Vagina (tissue), 2 donors: ENCODE measurements at regions not wholly inside any gene's neighbourhood (a gene's known extent, or its start where the extent isn't known, plus 50 kb on each side); places are given as distances from the start of the nearest gene placed in this dataset.

Experiments used
- DNase-seq, 2 donors: peaks; one replicate each; pipeline ENCODE4 v3.0.0-alpha.2; 2017; ENCODE audit errors: extremely low spot score in 2 of 2
- H3K27ac ChIP-seq: fragments of 200-600 bp; sonication (generic); one replicate; pipeline ENCODE4 v1.5.1; 2019
- H3K27me3 ChIP-seq: fragments of 200-600 bp; sonication (generic); one replicate; pipeline ENCODE4 v1.5.1; 2019
- H3K36me3 ChIP-seq, 2 donors: fragments of 200-600 bp; sonication (generic); one replicate each; pipeline ENCODE4 v1.5.1; 2017 to 2019
- H3K4me1 ChIP-seq: fragments of 200-600 bp; sonication (generic); one replicate; pipeline ENCODE4 v1.5.1; 2019
- H3K4me3 ChIP-seq, 2 donors: fragments of 200-600 bp; sonication (generic); 1 replicate in 1 of 2; 2 replicates in 1 of 2; pipeline ENCODE4 v1.5.1; 2016 to 2019
- H3K9me3 ChIP-seq: fragments of 200-600 bp; sonication (generic); one replicate; pipeline ENCODE4 v1.5.1; 2019
- POLR2A ChIP-seq, 2 donors: fragments of 450-650 bp; IDR thresholded peaks; one replicate each; pipeline ENCODE4 v1.6.1; 2017; ENCODE audit warnings: antibody characterized with exemption in 2 of 2, mild to moderate bottlenecking in 2 of 2, moderate library complexity in 2 of 2
- POLR2AphosphoS5 ChIP-seq, 2 donors: sonication (generic); formaldehyde crosslinking; IDR thresholded peaks; one replicate each; pipeline ENCODE4 v1.9.0; 2017; ENCODE audit warnings: antibody characterized with exemption in 2 of 2, mild to moderate bottlenecking in 2 of 2, low read depth in 1 of 2; ENCODE audit not compliant: insufficient read depth in 1 of 2
- intact Hi-C: fragments of 100-400 bp; cut with DNase I; formaldehyde crosslinking; loops from one replicate; pipeline ENCODE4 v1.15.1; 2023
- TF ChIP-seq, protein P1 (sequence below), 3 experiments: fragments of 450-650 bp in 2 of 3; fragments of 200-600 bp in 1 of 3; sonication (generic) in 1 of 3; IDR thresholded peaks; one replicate each; pipeline ENCODE4 v1.5.1; 2017 to 2019; ENCODE audit warnings: antibody characterized with exemption in 3 of 3, mild to moderate bottlenecking in 2 of 3, moderate library complexity in 2 of 3

GRCh38 chr4:159496248-159496647, 393.4 kb downstream of the RAPGEF2 start:
- intact Hi-C loops: no loop called here

GRCh38 chr4:159497936-159498335, 395.1 kb downstream of the RAPGEF2 start:
- no peak for DNase-seq
- no peak overlapping the region for H3K27ac ChIP-seq
- H3K9me3 ChIP-seq: no peaks in the 10 kb centered on the region
- no peaks in the 10 kb centered on the region for H3K4me1 ChIP-seq
- intact Hi-C loops: no loop called here
- no peaks in the 10 kb centered on the region for H3K27me3 ChIP-seq
- no peak overlapping the region for H3K4me3 ChIP-seq
- TF ChIP-seq POLR2A (IDR thresholded peaks at IDR 0.05): no peak
- TF ChIP-seq, protein P1, sequence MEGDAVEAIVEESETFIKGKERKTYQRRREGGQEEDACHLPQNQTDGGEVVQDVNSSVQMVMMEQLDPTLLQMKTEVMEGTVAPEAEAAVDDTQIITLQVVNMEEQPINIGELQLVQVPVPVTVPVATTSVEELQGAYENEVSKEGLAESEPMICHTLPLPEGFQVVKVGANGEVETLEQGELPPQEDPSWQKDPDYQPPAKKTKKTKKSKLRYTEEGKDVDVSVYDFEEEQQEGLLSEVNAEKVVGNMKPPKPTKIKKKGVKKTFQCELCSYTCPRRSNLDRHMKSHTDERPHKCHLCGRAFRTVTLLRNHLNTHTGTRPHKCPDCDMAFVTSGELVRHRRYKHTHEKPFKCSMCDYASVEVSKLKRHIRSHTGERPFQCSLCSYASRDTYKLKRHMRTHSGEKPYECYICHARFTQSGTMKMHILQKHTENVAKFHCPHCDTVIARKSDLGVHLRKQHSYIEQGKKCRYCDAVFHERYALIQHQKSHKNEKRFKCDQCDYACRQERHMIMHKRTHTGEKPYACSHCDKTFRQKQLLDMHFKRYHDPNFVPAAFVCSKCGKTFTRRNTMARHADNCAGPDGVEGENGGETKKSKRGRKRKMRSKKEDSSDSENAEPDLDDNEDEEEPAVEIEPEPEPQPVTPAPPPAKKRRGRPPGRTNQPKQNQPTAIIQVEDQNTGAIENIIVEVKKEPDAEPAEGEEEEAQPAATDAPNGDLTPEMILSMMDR (IDR thresholded peaks at IDR 0.05): no peak
- H3K36me3 ChIP-seq: no peaks in the 10 kb centered on the region

More at GRCh38 chr4:159496248-159496647, 393.4 kb downstream of the RAPGEF2 start:
- DNase-seq: no peak
- Histone ChIP-seq H3K4me1 (no peaks in the 10 kb centered on the region), H3K9me3 (peaks cover 6% of the 10 kb centered on the region), H3K4me3 (no peak overlapping the region), H3K27ac (no peak overlapping the region), H3K36me3 (no peaks in the 10 kb centered on the region), H3K27me3 (no peaks in the 10 kb centered on the region)
- TF ChIP-seq, protein P1 (IDR thresholded peaks at IDR 0.05): no peak
- TF ChIP-seq POLR2AphosphoS5 (IDR thresholded peaks at IDR 0.05; ENCODE audit: insufficient read depth in 1 of 2, low read depth in 1 of 2) (no peak), POLR2A (IDR thresholded peaks at IDR 0.05) (no peak)

- Histone ChIP-seq H3K36me3 (no peaks in the 10 kb centered on the region), H3K27ac (no peak overlapping the region), H3K27me3 (no peaks in the 10 kb centered on the region), H3K4me3 (no peak overlapping the region), H3K9me3 (no peaks in the 10 kb centered on the region), H3K4me1 (no peaks in the 10 kb centered on the region)
- no peak for DNase-seq
- TF ChIP-seq POLR2A (IDR thresholded peaks at IDR 0.05): no peak
- TF ChIP-seq, protein P1 (IDR thresholded peaks at IDR 0.05): no peak
- TF ChIP-seq POLR2AphosphoS5 (IDR thresholded peaks at IDR 0.05; ENCODE audit: insufficient read depth in 1 of 2, low read depth in 1 of 2): no peak
- intact Hi-C loops: no loop called here
Measured at GRCh38 chr4:159498446-159499115, 395.7 kb downstream of the RAPGEF2 start.

- DNase-seq: no peak
- no peak overlapping the region for H3K27ac ChIP-seq
- H3K36me3 ChIP-seq: no peaks in the 10 kb centered on the region
- no peaks in the 10 kb centered on the region for H3K4me1 ChIP-seq
- H3K4me3 ChIP-seq: no peak overlapping the region
- H3K9me3 ChIP-seq: no peaks in the 10 kb centered on the region
- TF ChIP-seq POLR2AphosphoS5 (IDR thresholded peaks at IDR 0.05; ENCODE audit: insufficient read depth in 1 of 2, low read depth in 1 of 2): no peak
- intact Hi-C loops: no loop called here
- no peaks in the 10 kb centered on the region for H3K27me3 ChIP-seq
Measured at GRCh38 chr4:159500861-159501260, 398.0 kb downstream of the RAPGEF2 start.

- no peak for DNase-seq
- TF ChIP-seq POLR2A (IDR thresholded peaks at IDR 0.05): no peak
- no peak overlapping the region for H3K27ac ChIP-seq
- no peaks in the 10 kb centered on the region for H3K4me1 ChIP-seq
- H3K9me3 ChIP-seq: no peaks in the 10 kb centered on the region
- intact Hi-C loops: no loop called here
- no peak overlapping the region for H3K4me3 ChIP-seq
- no peaks in the 10 kb centered on the region for H3K36me3 ChIP-seq
- no peaks in the 10 kb centered on the region for H3K27me3 ChIP-seq
Measured at GRCh38 chr4:159503236-159504008, 400.5 kb downstream of the RAPGEF2 start.

GRCh38 chr4:159504684-159505083, 401.8 kb downstream of the RAPGEF2 start:
- no peaks in the 10 kb centered on the region for H3K36me3 ChIP-seq
- H3K4me3 ChIP-seq: no peak overlapping the region
- TF ChIP-seq POLR2A (IDR thresholded peaks at IDR 0.05) (no peak), POLR2AphosphoS5 (IDR thresholded peaks at IDR 0.05; ENCODE audit: insufficient read depth in 1 of 2, low read depth in 1 of 2) (no peak)
- TF ChIP-seq, protein P1 (IDR thresholded peaks at IDR 0.05): no peak
- H3K4me1 ChIP-seq: no peaks in the 10 kb centered on the region
- no peaks in the 10 kb centered on the region for H3K27me3 ChIP-seq
- no peak overlapping the region for H3K27ac ChIP-seq
- no peaks in the 10 kb centered on the region for H3K9me3 ChIP-seq
- intact Hi-C loops: no loop called here
- DNase-seq: no peak
